ENCODE measurements at regions not wholly inside any gene's neighbourhood (a gene's known extent, or its start where the extent isn't known, plus 50 kb on each side); places are given as distances from the start of the nearest gene placed in this dataset.

- H3K4me3 ChIP-seq (ENCODE audit: low read depth, low read length), result no peak overlapping the region
- no peak for DNase-seq (ENCODE audit: low read depth)
- TF ChIP-seq MAX (IDR thresholded peaks at IDR 0.05; ENCODE audit: low read depth, low read length) (no peak), POLR2A (IDR thresholded peaks at IDR 0.05; ENCODE audit: extremely low read depth, insufficient read length) (no peak), MYC (IDR thresholded peaks at IDR 0.05; ENCODE audit: low read depth, low read length) (no peak), CTCF (IDR thresholded peaks at IDR 0.05; ENCODE audit: low read depth, low read length) (no peak)
Observed at GRCh38 chr12:115571446-115571845, 706.0 kb downstream of the MED13L start.

GRCh38 chr12:115571027-115571426, 706.5 kb downstream of the MED13L start:
- TF ChIP-seq CTCF (IDR thresholded peaks at IDR 0.05; ENCODE audit: low read depth, low read length) (no peak), POLR2A (IDR thresholded peaks at IDR 0.05; ENCODE audit: extremely low read depth, insufficient read length) (no peak), MAX (IDR thresholded peaks at IDR 0.05; ENCODE audit: low read depth, low read length) (no peak), MYC (IDR thresholded peaks at IDR 0.05; ENCODE audit: low read depth, low read length) (no peak)
- no peak overlapping the region for H3K4me3 ChIP-seq (ENCODE audit: low read depth, low read length)
- DNase-seq (ENCODE audit: low read depth), result no peak

DNA sequence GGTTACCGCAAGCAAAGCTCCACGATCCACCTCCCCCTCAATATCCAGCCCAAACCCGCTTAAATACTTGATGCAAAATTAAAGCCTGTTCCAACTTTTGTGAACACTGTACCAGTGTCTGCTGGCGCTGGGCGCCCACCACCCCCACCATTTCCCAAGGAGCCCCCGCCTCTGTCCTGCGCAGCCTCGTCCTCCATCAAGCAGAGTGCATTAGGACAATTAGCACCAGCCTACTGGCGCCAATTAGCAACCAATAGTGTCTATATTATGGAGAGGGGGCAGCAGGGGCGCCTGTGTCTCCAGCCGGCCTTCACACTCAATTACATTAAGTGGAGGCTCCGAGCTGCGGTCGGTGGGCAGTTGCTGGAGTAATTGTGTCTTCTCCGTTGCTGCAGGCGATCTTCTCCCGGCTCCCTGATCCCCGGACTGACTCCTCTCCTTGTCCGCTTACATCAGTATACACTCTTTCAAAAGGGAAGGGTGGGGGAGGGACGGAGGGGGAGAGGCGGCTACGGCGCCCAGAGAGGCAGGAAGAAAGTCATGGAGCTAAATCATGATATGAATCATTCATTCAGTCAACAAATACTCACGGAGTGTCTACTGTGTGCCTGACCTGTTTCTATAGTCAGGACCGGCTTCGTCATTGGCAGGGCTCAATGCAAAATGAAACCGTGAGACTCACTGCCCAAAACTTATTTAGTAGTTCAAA, 707.3 kb downstream of the MED13L start:
- H3K4me3 ChIP-seq (ENCODE audit: low read depth, low read length), result no peak overlapping the region
- no peak for DNase-seq (ENCODE audit: low read depth)
- TF ChIP-seq POLR2A (IDR thresholded peaks at IDR 0.05; ENCODE audit: extremely low read depth, insufficient read length) (no peak), CTCF (IDR thresholded peaks at IDR 0.05; ENCODE audit: low read depth, low read length) (no peak)

- H3K4me3 ChIP-seq (ENCODE audit: low read depth, low read length), result no peak overlapping the region
- TF ChIP-seq CTCF (IDR thresholded peaks at IDR 0.05; ENCODE audit: low read depth, low read length), result no peak
- TF ChIP-seq MYC (IDR thresholded peaks at IDR 0.05; ENCODE audit: low read depth, low read length), result no peak
- no peak for TF ChIP-seq MAX (IDR thresholded peaks at IDR 0.05; ENCODE audit: low read depth, low read length)
- no peak for TF ChIP-seq POLR2A (IDR thresholded peaks at IDR 0.05; ENCODE audit: extremely low read depth, insufficient read length)
- no peak for DNase-seq (ENCODE audit: low read depth)
Observed at GRCh38 chr12:115569345-115570068, 708.0 kb downstream of the MED13L start.

DNA sequence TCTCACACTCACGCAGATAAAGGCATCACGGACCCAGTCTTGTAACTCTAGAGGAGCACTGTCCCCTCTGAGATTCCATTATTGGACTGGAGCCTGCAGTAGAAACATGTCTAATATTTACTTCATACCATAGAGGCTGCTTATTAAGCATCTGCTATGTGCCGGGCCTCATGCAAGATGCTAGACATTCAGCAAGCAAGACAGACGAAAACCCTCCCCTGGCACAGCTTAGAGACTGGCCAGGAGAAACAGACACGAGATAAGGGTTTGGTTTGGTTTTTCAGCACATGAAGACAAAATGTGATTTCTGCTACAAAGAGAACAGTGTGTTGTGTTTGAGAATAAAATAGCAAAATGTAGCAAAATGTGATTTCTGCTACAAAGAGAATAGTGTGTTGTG, 719.2 kb downstream of the MED13L start:
- TF ChIP-seq MYC (IDR thresholded peaks at IDR 0.05; ENCODE audit: low read depth, low read length) (no peak), POLR2A (IDR thresholded peaks at IDR 0.05; ENCODE audit: extremely low read depth, insufficient read length) (no peak), CTCF (IDR thresholded peaks at IDR 0.05; ENCODE audit: low read depth, low read length) (no peak), MAX (IDR thresholded peaks at IDR 0.05; ENCODE audit: low read depth, low read length) (no peak)
- H3K4me3 ChIP-seq (ENCODE audit: low read depth, low read length), result no peak overlapping the region
- DNase-seq (ENCODE audit: low read depth), result no peak
